HCT116 (cell line): ENCODE measurements at regions not wholly inside any gene's neighbourhood (a gene's known extent, or its start where the extent isn't known, plus 50 kb on each side); places are given as distances from the start of the nearest gene placed in this dataset.

ENCODE experiments used
- EZH2 ChIP-seq: fragments of 200-600 bp; sonication (generic); IDR thresholded peaks from 2 replicates; pipeline ENCODE4 v1.6.1; 2017; ENCODE audit warnings: antibody characterized with exemption, mixed run types
- EZH2phosphoT487 ChIP-seq: fragments of 200-600 bp; IDR thresholded peaks from 2 replicates; pipeline ENCODE4 v1.6.1; 2018; ENCODE audit warnings: antibody characterized with exemption, borderline replicate concordance
- POLR2A ChIP-seq: IDR thresholded peaks from 2 replicates; pipeline ENCODE4 v1.7.0; 2011; ENCODE audit warnings: borderline replicate concordance; ENCODE audit not compliant: insufficient read depth, insufficient read length; ENCODE audit errors: extremely low read depth
- RAD21 ChIP-seq: IDR thresholded peaks from 2 replicates; pipeline ENCODE4 v1.6.1; 2012; ENCODE audit warnings: low read depth, mild to moderate bottlenecking
- SIN3A ChIP-seq: IDR thresholded peaks from 2 replicates; pipeline ENCODE4 v1.6.1; 2012; ENCODE audit warnings: low read depth
- YY1 ChIP-seq: IDR thresholded peaks from 2 replicates; pipeline ENCODE4 v1.6.1; 2011; ENCODE audit warnings: low read length, low read depth, moderate library complexity, mild to moderate bottlenecking; ENCODE audit not compliant: insufficient replicate concordance; ENCODE audit errors: extremely low read depth
- TF ChIP-seq, protein P1 (sequence below), 3 experiments: fragments of 200-600 bp in 1 of 3; sonication (generic) in 1 of 3; IDR thresholded peaks in 2 of 3; conservative IDR thresholded peaks in 1 of 3; 2 replicates each; pipeline ENCODE4 v1.5.1; 2012 to 2017; ENCODE audit warnings: low read depth in 2 of 3, low read length in 2 of 3, antibody characterized with exemption in 1 of 3, borderline replicate concordance in 1 of 3, control low read depth in 1 of 3, mild to moderate bottlenecking in 1 of 3, mixed read lengths in 1 of 3, mixed run types in 1 of 3, moderate library complexity in 1 of 3; ENCODE audit not compliant: insufficient read depth in 1 of 3

DNA sequence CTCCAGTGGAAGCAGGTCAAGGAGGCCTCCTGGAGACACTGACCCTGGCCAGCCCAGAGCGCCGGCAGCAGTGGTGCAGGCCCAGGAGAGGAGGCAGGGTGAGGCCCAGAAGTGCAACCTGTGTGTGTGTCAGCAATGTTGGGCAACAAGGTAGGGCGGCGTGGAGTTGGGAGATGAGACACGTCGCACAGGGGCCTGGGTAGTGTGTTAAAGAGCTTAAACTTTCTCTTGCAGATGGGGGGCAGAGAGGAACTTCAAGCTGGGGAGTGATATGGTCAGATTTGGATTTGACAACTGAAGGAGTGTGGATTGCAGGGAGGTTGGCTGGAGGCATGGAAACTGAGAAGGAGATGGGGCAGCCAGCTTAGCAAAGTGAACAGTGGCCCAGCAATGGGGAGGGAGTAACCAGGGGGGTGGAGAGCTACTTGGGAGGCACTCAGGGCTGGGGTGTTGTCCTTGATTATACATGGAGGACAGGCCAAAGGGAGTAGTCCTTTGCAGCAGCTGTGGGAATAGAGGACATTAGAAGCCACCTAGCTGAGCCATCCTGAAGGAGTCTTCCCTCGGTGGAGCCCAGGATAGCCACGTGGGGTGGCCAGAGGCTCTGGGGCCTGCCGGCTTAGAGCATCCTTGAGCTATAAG is 278.6 kb upstream of the HS6ST1 start:
- TF ChIP-seq, protein P1, sequence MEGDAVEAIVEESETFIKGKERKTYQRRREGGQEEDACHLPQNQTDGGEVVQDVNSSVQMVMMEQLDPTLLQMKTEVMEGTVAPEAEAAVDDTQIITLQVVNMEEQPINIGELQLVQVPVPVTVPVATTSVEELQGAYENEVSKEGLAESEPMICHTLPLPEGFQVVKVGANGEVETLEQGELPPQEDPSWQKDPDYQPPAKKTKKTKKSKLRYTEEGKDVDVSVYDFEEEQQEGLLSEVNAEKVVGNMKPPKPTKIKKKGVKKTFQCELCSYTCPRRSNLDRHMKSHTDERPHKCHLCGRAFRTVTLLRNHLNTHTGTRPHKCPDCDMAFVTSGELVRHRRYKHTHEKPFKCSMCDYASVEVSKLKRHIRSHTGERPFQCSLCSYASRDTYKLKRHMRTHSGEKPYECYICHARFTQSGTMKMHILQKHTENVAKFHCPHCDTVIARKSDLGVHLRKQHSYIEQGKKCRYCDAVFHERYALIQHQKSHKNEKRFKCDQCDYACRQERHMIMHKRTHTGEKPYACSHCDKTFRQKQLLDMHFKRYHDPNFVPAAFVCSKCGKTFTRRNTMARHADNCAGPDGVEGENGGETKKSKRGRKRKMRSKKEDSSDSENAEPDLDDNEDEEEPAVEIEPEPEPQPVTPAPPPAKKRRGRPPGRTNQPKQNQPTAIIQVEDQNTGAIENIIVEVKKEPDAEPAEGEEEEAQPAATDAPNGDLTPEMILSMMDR (IDR thresholded peaks at IDR 0.05 in 2 of 3, conservative IDR thresholded peaks at IDR 0.05 in 1 of 3; ENCODE audit: borderline replicate concordance in 1 of 3, insufficient read depth in 1 of 3, low read depth in 2 of 3, low read length in 2 of 3): no peak
- TF ChIP-seq SIN3A (no peak), RAD21 (no peak), EZH2phosphoT487 (no peak), YY1 (no peak), EZH2 (no peak), POLR2A (no peak)
